T47D (cell line): ENCODE measurements at regions not wholly inside any gene's neighbourhood (a gene's known extent, or its start where the extent isn't known, plus 50 kb on each side); places are given as distances from the start of the nearest gene placed in this dataset.

Experiments used
- DNase-seq, 2 experiments: peaks; one replicate each; pipeline versions ENCODE4 v3.0.0 to v3.0.0-alpha.2; 2011 to 2012; ENCODE audit warnings: low read depth in 1 of 2, low spot score in 1 of 2
- JUND ChIP-seq: IDR thresholded peaks from 2 replicates; pipeline ENCODE4 v1.6.1; 2012; ENCODE audit warnings: low read depth
- in situ Hi-C: cut with HindIII; loops from 2 replicates; pipeline ENCODE4 v1.10.0; 2016; ENCODE audit warnings: low sequenced_read_pairs, low pct_unique_long_range_greater_than_20kb

DNA sequence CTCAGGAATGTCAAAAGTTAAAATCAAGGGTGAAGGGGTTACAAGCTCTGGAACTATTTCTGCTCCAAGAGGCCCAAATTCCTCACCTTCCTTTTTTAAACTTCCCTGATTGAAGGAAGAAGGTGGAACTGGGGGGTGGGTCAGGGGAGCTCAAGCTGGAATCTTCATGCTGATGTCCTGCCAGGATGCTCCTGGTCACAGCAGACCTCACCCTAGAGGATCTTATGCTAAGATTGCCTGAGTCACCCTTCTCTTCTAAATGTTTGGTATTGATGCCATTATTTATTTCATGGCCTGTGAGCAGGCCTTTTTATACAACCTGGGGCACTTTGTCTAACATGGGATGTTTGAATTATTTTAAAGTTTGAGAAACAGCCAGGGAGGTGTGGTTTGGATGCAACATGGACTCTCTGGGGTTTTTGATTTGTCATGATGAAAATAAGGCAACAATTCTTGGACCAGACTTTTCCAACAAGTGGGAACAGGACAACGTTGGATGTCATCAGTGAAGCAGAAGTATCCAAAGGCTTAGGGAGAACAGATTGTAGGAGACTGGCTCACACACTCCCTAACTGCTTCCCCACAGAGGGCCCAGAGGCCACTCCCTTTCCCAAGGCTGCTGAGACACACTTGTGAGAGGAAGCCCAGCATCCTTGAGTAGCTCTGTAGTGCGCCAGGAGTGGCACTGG, 420.2 kb upstream of the MEX3C start:
- TF ChIP-seq JUND: no peak
- in situ Hi-C loops: no loop called here
- no peak for DNase-seq

DNA sequence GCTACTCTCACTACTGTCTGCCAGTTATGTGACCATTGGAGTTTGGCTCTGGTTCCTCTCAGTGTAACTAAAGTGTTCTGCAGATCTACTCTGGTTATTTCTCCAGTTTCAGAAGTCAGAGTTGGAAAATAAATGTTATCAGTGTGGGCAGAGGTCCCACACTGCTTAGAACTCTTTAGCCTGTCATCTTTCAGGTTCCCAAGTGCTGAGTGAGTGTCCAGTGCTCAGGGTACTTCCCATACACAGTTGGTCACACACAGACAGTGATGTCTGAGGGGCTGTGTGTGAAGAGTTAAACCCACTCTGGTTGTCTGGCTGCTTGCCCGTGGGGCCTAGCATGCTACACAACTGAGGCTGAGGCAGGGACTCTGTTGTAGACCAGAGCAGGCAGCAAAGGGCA, 421.8 kb upstream of the MEX3C start:
- DNase-seq: no peak
- TF ChIP-seq JUND: no peak
- in situ Hi-C loops: no loop called here

DNA sequence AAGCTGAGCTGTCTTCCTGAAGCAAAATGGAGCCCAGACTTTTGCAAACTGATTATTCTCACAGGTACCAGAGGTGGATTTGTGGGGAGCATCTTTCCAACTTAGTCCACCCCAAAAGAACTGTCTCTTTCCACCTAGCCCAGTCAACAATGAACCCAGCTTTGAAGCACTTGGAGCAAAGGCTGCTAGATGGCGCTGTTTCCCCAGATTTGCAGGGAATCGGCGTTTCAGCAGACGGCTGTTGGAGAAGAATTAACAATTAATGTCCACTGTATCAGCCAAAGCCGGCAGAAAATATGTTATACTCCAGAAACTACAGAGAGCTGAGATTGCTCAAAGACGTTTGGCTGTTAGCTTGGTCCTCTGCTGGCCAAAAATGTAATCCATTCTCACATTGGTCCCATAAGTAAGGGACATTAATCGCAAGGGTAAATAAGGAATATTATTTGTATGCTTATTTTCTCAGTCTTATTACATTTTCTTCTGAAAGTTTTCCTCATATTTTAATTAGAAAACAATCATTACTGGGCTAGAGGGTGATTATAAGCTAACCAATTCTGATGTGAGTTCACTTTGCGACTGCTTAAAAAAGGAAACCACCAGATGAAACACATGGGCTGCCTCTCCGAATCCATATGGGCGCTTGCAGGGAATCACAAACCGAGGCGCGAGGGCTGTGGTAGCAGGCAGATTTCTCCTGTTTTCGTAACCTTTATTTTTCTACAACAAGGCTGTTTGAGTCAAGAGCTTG, 423.8 kb upstream of the MEX3C start:
- TF ChIP-seq JUND: no peak
- in situ Hi-C loops: no loop called here

DNA sequence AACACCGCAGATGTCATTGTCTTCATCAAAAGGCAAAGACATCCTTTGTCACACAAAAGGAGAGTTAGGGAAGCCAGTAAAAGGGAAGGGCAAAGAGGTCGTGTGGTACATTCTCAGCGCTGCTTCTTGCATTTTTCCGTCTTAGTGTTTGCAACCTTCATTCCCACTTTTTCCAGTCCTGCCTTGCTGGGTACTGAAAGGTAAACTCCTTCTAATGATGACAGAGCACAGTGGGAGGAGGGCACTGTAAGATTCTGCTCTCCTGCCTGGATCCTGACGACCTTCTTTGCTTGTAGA, 424.3 kb upstream of the MEX3C start:
- in situ Hi-C loops: no loop called here

More for the DNA sequence above, 423.8 kb upstream of the MEX3C start:
- DNase-seq: peak; percentile 26 to 65

DNA sequence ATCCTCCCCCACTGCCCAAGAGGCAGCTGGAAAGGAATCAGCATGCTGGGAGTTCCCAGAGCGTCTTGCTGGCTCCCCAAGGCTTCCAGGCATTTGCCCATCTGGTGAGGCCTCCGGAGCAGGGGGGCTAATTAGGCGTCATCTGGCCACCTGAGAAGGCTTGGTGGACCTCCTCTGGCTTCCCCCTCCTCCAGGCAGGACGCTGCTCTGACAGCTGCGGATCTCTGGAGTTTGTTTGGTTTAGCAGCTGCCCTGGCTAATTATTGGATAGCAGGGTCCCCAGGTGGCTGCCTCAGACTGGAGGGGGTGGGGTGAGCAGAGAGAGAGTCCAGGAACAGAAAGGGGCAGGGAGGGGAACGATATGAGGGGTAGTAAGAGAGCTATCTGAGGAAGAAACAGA, 425.2 kb upstream of the MEX3C start:
- TF ChIP-seq JUND: no peak
- no peak for DNase-seq
- in situ Hi-C loops: no loop called here

More for the DNA sequence above, 424.3 kb upstream of the MEX3C start:
- TF ChIP-seq JUND: no peak
- DNase-seq: no peak

DNA sequence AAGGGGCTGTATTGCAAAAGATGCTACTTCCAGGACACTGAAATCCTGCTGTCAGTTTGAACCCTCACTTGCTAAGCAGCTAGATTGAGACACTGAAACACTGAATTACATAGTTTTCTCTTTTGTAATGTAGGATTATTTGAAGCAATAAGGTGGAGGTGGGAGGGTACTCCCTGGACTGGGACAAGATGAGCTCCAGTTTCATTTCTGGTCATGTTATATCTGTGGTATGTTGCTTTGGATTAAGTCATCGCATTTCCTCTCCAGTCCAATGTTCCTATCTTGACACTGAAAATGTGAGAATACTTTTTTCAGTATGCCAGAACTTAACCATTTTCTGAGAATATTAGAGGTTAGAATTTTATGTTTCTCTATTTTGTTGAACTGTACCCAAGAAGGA, 426.2 kb upstream of the MEX3C start:
- no peak for DNase-seq
- in situ Hi-C loops: no loop called here
- TF ChIP-seq JUND: no peak

DNA sequence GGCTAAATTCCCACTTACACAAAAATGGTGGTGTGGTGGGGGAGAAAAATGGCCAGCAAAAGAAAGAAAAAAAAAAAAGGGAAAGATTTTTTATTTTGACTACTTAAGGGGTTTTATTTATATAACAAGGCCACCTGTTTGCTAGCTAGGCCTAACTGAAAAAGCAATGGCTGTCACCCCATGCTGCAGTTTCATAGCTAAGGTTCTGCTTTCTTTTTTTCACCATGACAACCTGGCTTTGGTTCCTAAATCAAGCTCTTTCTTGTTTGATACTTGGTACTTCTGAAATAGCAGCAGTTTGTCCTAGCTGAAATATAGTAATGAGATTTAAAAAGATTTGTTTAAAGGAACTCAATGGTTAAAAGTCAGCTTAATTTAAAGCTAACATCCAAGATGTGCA, 433.2 kb upstream of the MEX3C start:
- in situ Hi-C loops: no loop called here
- TF ChIP-seq JUND: no peak

DNA sequence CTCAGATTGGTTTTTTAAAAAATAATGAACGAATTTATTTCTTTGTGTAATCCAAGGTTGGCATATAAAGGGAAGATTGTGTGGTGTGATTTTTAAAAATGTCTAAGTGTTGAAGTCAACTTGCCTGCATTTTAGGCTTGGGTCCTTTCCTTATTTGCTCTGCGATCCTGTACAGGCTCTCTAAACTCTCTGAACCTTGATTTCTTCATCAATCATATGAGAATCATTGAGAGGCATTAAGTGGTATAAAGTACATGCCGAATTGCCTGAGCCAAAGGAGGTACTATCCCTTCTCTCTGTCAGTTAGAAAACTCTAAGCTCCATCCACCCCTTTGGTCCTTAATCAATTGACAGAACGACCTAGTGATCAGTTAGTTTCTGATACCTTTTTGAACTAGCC, 440.4 kb upstream of the MEX3C start:
- no peak for DNase-seq
- in situ Hi-C loops: no loop called here
- no peak for TF ChIP-seq JUND

More for the DNA sequence above, 433.2 kb upstream of the MEX3C start:
- no peak for DNase-seq

DNA sequence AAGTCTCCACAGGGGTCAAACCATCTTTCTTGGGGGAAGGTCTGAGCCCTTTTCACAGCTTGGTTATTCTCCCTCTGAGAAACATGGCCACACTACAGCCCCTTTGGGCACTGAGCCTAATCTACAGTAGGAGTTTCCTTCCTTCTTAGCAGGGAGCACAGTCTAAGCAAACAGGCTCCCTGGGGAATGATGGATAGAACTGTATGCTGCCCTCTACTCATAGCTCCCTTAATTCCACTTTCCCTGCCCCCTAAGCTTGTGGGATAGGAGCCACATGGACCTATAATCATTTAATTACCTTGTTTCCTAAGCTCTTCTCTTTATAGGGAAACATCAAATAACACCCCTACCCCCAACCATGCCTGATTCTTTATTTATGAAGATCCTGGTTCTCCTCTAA, 442.1 kb upstream of the MEX3C start:
- no peak for TF ChIP-seq JUND
- no peak for DNase-seq
- in situ Hi-C loops: no loop called here

DNA sequence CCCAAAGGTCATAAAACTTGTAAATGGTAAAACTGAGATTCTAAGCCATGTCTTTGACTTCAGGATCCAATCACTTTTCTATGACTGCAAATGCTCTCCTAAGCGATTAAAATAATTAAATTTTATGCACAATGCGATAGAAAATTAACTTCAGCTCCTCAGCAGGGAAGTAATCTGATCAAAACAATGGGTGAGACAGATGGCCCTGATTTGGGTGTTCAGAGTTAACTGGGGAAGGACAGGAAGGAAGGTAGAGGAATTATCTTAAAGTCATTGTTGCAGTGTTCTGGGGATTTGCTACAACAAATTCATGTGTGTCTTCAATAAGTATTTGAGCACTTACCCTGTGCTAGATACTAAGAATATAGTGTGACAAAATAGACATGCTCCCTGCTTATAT, 446.0 kb upstream of the MEX3C start:
- in situ Hi-C loops: no loop called here
- no peak for TF ChIP-seq JUND
- no peak for DNase-seq

DNA sequence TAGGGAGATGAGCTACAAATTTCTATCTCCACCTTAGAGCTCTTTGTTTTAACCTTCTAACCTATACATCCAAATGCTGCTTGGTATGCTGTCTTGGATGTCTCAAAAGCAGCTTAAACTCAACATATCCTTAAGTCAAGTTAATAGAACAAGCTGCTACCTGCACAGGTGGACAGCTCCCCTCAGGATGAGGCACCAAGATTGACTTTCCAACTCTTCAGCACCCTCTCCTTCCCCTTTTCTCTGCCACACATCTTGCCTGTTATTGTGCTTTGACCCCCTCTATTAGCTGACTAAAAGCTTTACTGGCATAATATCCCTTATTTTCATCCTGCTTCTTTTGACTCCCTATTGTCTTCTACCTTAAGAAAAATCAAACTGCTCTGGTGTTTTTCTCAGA, 448.1 kb upstream of the MEX3C start:
- DNase-seq: no peak
- TF ChIP-seq JUND: no peak
- in situ Hi-C loops: no loop called here

DNA sequence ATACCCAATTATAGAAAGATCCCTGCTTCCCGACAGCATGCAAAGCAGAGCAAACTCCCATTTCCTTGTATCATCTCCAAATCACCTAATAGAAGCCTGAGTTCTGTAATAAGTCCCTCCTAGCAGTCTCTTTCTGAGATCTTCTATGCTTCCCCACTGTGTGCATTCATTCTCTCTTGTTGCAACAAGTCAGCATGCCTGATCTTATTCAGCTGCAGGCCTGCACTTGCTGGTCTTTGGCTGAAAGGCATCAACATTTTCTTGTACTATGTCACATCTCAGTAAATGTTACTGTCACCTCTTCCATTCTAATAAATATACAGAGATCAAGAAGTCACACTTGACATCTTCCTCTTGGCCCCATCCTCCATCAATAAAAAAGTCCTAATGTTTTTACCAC, 449.9 kb upstream of the MEX3C start:
- no peak for DNase-seq
- in situ Hi-C loops: no loop called here

DNA sequence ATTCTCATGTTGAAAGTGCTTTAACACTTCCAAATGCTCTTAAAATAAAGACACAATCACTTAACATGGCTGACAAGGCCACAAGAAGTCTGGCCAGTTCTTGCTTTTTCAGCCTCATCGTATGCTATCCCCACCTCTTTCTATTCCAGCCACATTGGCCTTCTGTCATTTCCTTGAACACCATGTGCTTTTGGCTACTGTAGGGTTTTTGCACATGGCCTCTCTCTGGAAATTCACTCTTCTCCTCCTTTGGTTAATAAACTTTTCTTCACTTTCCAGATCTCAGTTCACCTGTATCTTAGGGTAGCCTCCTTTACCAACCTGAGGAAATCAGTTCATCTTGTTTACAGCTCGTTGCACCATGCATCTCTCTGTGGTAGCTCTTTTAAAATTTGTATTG, 450.5 kb upstream of the MEX3C start:
- no peak for TF ChIP-seq JUND
- no peak for DNase-seq
- in situ Hi-C loops: no loop called here

More for the DNA sequence above, 449.9 kb upstream of the MEX3C start:
- no peak for TF ChIP-seq JUND

DNA sequence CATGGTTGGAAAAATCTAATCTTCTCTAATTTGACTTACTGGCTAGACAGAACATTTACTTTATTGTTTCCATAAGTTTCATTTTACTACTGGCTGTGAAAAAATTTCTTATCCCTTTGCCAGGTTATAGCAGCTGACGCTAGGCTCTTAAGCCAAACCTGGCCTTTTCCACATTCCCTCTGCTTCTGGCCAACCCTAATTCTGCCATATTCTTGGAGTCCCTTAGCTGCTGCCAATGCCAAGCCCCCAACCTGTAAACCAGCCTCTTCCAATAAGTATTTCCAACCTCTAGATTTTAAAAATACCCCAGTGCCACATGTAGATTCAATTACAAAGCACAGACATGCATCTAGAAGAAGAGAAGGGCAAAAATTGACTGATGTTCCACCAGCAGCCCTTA, 452.3 kb upstream of the MEX3C start:
- TF ChIP-seq JUND: no peak
- in situ Hi-C loops: no loop called here
- DNase-seq: no peak
